DOHH2 (cell line): ENCODE measurements at regions not wholly inside any gene's neighbourhood (a gene's known extent, or its start where the extent isn't known, plus 50 kb on each side); places are given as distances from the start of the nearest gene placed in this dataset.
"Not testable (repeated sequence)": the region's sequence is repeated elsewhere in the genome, so short reads cannot be mapped to it uniquely, and the experiment has no call there.

Experiments used
- H3F3A ChIP-seq: fragments of 200-600 bp; sonication (generic), shearing (Covaris generic); 2 replicates; pipeline ENCODE4 v1.6.0; 2016; ENCODE audit warnings: antibody characterized with exemption, mild to moderate bottlenecking; ENCODE audit not compliant: control insufficient read depth, insufficient read depth
- H3K27ac ChIP-seq: fragments of 200-600 bp; sonication (generic); 2 replicates; pipeline ENCODE4 v1.5.1; 2014; ENCODE audit warnings: low read depth, mild to moderate bottlenecking, low read length, moderate library complexity
- H3K27me3 ChIP-seq: fragments of 200-600 bp; sonication (generic); 2 replicates; pipeline ENCODE4 v1.6.1; 2014; ENCODE audit warnings: mild to moderate bottlenecking, low read length, mixed read lengths; ENCODE audit not compliant: control insufficient read depth
- H3K36me3 ChIP-seq: fragments of 200-600 bp; sonication (generic); 2 replicates; pipeline ENCODE4 v1.6.1; 2014; ENCODE audit warnings: mild to moderate bottlenecking, low read length, moderate library complexity, mixed read lengths; ENCODE audit not compliant: control insufficient read depth
- H3K4me1 ChIP-seq: fragments of 200-600 bp; sonication (generic); 2 replicates; pipeline ENCODE4 v1.6.1; 2014; ENCODE audit warnings: mild to moderate bottlenecking, low read length, mixed read lengths; ENCODE audit not compliant: control insufficient read depth
- H3K4me2 ChIP-seq: fragments of 200-600 bp; sonication (generic); 2 replicates; pipeline ENCODE4 v1.6.0; 2014; ENCODE audit warnings: mild to moderate bottlenecking, low read length, moderate library complexity
- H3K4me3 ChIP-seq: fragments of 200-600 bp; sonication (generic); 2 replicates; pipeline ENCODE4 v1.5.1; 2014; ENCODE audit warnings: mild to moderate bottlenecking, low read length, mixed read lengths
- H3K79me2 ChIP-seq: fragments of 200-600 bp; sonication (generic); 2 replicates; pipeline ENCODE4 v1.6.1; 2014; ENCODE audit warnings: mild to moderate bottlenecking, low read length, mixed read lengths; ENCODE audit not compliant: control insufficient read depth
- H3K9me2 ChIP-seq: fragments of 200-600 bp; sonication (generic); replicated peaks from 2 replicates; pipeline ENCODE4 v1.6.1; 2014; ENCODE audit warnings: mild to moderate bottlenecking, low read length, mixed read lengths; ENCODE audit not compliant: control insufficient read depth
- H3K9me3 ChIP-seq: fragments of 200-600 bp; sonication (generic); 2 replicates; pipeline ENCODE4 v1.6.1; 2014; ENCODE audit warnings: antibody characterized with exemption, low read length, mixed read lengths; ENCODE audit not compliant: control insufficient read depth, insufficient read depth
- H4K20me1 ChIP-seq: fragments of 200-600 bp; sonication (generic); 2 replicates; pipeline ENCODE4 v1.6.0; 2014; ENCODE audit warnings: low read depth, mild to moderate bottlenecking, antibody characterized with exemption, low read length, moderate library complexity; ENCODE audit not compliant: control insufficient read depth, insufficient read depth
- CTCF ChIP-seq: fragments of 200-600 bp; sonication (generic); IDR thresholded peaks from one replicate; pipeline ENCODE4 v1.5.1; 2014; ENCODE audit warnings: antibody characterized with exemption, mild to moderate bottlenecking, low read depth, low read length; ENCODE audit not compliant: poor library complexity, severe bottlenecking
- EZH2phosphoT487 ChIP-seq: fragments of 200-600 bp; sonication (generic); IDR thresholded peaks from 2 replicates; pipeline ENCODE4 v1.6.1; 2017; ENCODE audit warnings: borderline replicate concordance, mild to moderate bottlenecking, antibody characterized with exemption, low read length, moderate library complexity, mixed read lengths

GRCh38 chr5:145643214-145643613 is 191.9 kb downstream of the PRELID2 start:
- H3K79me2 ChIP-seq, H3K4me3 ChIP-seq, H3K9me2 ChIP-seq, H3K27ac ChIP-seq, H3K27me3 ChIP-seq, H3K4me1 ChIP-seq, H3F3A ChIP-seq, H4K20me1 ChIP-seq, H3K9me3 ChIP-seq, H3K4me2 ChIP-seq, H3K36me3 ChIP-seq: not testable (repeated sequence)

GRCh38 chr5:145637396-145637795 is 197.7 kb downstream of the PRELID2 start:
- Histone ChIP-seq H3K36me3 (no peaks in the 10 kb centered on the region), H3K4me3 (no peak overlapping the region), H3K27me3 (no peaks in the 10 kb centered on the region), H3K27ac (no peak overlapping the region), H3K79me2 (no peaks in the 10 kb centered on the region), H3F3A (no peaks in the 10 kb centered on the region), H3K9me2 (0 out of 2 replicates have a peak, but pooled peaks cover 2% of the 10 kb centered on the region), H3K9me3 (no peaks in the 10 kb centered on the region), H4K20me1 (no peaks in the 10 kb centered on the region), H3K4me1 (no peaks in the 10 kb centered on the region), H3K4me2 (no peak overlapping the region)
- TF ChIP-seq EZH2phosphoT487 (no peak), CTCF (no peak)

- no peaks in the 10 kb centered on the region for H3K79me2 ChIP-seq
- TF ChIP-seq CTCF = no peak
- TF ChIP-seq EZH2phosphoT487 = no peak
- H3K27ac ChIP-seq = no peak overlapping the region
- H3K4me2 ChIP-seq = no peak overlapping the region
- H3K4me1 ChIP-seq = no peaks in the 10 kb centered on the region
- H3K36me3 ChIP-seq = no peaks in the 10 kb centered on the region
- no peaks in the 10 kb centered on the region for H3K9me3 ChIP-seq
- no peaks in the 10 kb centered on the region for H4K20me1 ChIP-seq
- H3K9me2 ChIP-seq = 0 out of 2 replicates have a peak, but pooled peaks cover 2% of the 10 kb centered on the region
- no peaks in the 10 kb centered on the region for H3K27me3 ChIP-seq
- no peaks in the 10 kb centered on the region for H3F3A ChIP-seq
- H3K4me3 ChIP-seq = no peak overlapping the region
Observed at GRCh38 chr5:145636371-145636770, 198.8 kb downstream of the PRELID2 start.

GRCh38 chr5:145633474-145633873 is 201.7 kb downstream of the PRELID2 start:
- TF ChIP-seq EZH2phosphoT487 (no peak), CTCF (no peak)
- H3K4me3 ChIP-seq = no peak overlapping the region
- H3K4me2 ChIP-seq = no peak overlapping the region
- H3F3A ChIP-seq = no peaks in the 10 kb centered on the region
- no peaks in the 10 kb centered on the region for H3K9me3 ChIP-seq
- no peaks in the 10 kb centered on the region for H3K36me3 ChIP-seq
- no peaks in the 10 kb centered on the region for H4K20me1 ChIP-seq
- 0 out of 2 replicates have a peak, but pooled peaks cover 2% of the 10 kb centered on the region for H3K9me2 ChIP-seq
- no peak overlapping the region for H3K27ac ChIP-seq
- H3K79me2 ChIP-seq = no peaks in the 10 kb centered on the region
- no peaks in the 10 kb centered on the region for H3K4me1 ChIP-seq
- no peaks in the 10 kb centered on the region for H3K27me3 ChIP-seq
